NT2/D1 (cell line): ENCODE measurements at regions not wholly inside any gene's neighbourhood (a gene's known extent, or its start where the extent isn't known, plus 50 kb on each side); places are given as distances from the start of the nearest gene placed in this dataset.

Experiments
- YY1 ChIP-seq: IDR thresholded peaks from 2 replicates; pipeline ENCODE4 v1.6.1; 2011; ENCODE audit not compliant: insufficient read length, insufficient read depth
- ZNF274 ChIP-seq: IDR thresholded peaks from 2 replicates; pipeline ENCODE4 v1.6.1; 2011; ENCODE audit warnings: mild to moderate bottlenecking, low read depth, low read length

DNA sequence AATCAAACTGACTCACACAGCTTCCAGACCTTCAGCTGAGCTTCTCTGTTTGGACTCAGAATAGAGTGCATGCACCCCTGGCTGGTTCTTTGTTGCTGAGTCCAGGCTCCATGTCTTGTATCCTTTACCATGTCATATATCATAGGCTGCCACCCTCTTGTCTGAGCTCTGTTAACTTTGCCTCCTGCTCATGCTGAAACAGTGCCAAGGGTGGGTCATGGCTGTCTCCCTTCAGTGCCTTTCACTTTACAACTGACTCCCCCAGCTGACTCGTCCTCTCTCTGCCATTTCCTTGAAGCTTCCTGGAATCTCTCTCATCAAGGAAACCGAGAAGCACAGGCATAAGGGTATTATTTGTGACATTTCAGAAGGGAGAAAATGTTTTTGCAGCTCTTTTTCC is 885.3 kb downstream of the TTLL7 start:
- no peak for TF ChIP-seq ZNF274
- TF ChIP-seq YY1: no peak
